GM10248 (cell line): ENCODE measurements at regions not wholly inside any gene's neighbourhood (a gene's known extent, or its start where the extent isn't known, plus 50 kb on each side); places are given as distances from the start of the nearest gene placed in this dataset.
"Not testable (repeated sequence)": the region's sequence is repeated elsewhere in the genome, so short reads cannot be mapped to it uniquely, and the experiment has no call there.

Experiments
- CTCF ChIA-PET: fragments of 300-600 bp; sonication (Branson Sonifier 250); formaldehyde crosslinking; extraction: SDS; loops from one replicate; lab custom pipeline; 2021; ENCODE audit warnings: antibody characterized with exemption; lab: Yijun Ruan, JAX
- POLR2A ChIA-PET: fragments of 350-650 bp; sonication (Branson Sonifier 250); formaldehyde crosslinking; extraction: SDS; loops from one replicate; lab custom pipeline; 2020; ENCODE audit warnings: antibody characterized with exemption; lab: Yijun Ruan, JAX
- DNase-seq: peaks from one replicate; pipeline ENCODE4 v3.0.0; 2012; ENCODE audit errors: extremely low spot score
- CTCF ChIP-seq: IDR thresholded peaks from 2 replicates; pipeline ENCODE4 v1.5.1; 2012; ENCODE audit warnings: mild to moderate bottlenecking, low read depth; ENCODE audit errors: extremely low read depth, missing control alignments, control extremely low read depth

GRCh38 chr14:30272848-30273832, 285.8 kb upstream of the G2E3 start:
- ChIA-PET POLR2A (no interaction called here), CTCF (interaction anchor here (0.7 to 5.9 kb wide), 6 partner anchors 11 to 1018 kb away, joined by 3 to 98 read pairs (median 4); no protein-coding TSS in a partner anchor)
- DNase-seq, result no peak
- no peak for TF ChIP-seq CTCF

GRCh38 chr14:30275604-30276003, 283.4 kb upstream of the G2E3 start:
- POLR2A ChIA-PET, result no interaction called here
- no peak for TF ChIP-seq CTCF
- DNase-seq, result no peak
- CTCF ChIA-PET, result no interaction called here

- no peak for TF ChIP-seq CTCF
- DNase-seq, result no peak
- POLR2A ChIA-PET, result no interaction called here
- CTCF ChIA-PET, result interaction anchor here (0.6 to 1.8 kb wide), 3 partner anchors 8 to 245 kb away, joined by 3 to 5 read pairs (median 3); no protein-coding TSS in a partner anchor
Observed at GRCh38 chr14:30277268-30277667, 281.7 kb upstream of the G2E3 start.

GRCh38 chr14:30278856-30279255, 280.1 kb upstream of the G2E3 start:
- DNase-seq, POLR2A ChIA-PET: not testable (repeated sequence)
- CTCF ChIA-PET, result interaction anchor here (10.6 kb wide), 1 partner anchor 7 kb away, joined by 98 read pairs; no protein-coding TSS in a partner anchor

- DNase-seq, result peak; percentile 16
- TF ChIP-seq CTCF, result peak; percentile 42
- POLR2A ChIA-PET, result no interaction called here
- CTCF ChIA-PET, result interaction anchor here (0.8 to 10.6 kb wide), 12 partner anchors 9 to 149 kb away, joined by 3 to 98 read pairs (median 3); no protein-coding TSS in a partner anchor
Observed at GRCh38 chr14:30283822-30284446, 275.0 kb upstream of the G2E3 start.

GRCh38 chr14:30284808-30285207, 274.1 kb upstream of the G2E3 start:
- no peak for TF ChIP-seq CTCF
- DNase-seq, result no peak
- ChIA-PET CTCF (interaction anchor here (1.0 to 10.6 kb wide), 5 partner anchors 13 to 159 kb away, joined by 3 to 98 read pairs (median 5); no protein-coding TSS in a partner anchor), POLR2A (no interaction called here)
